ENCODE measurements at regions not wholly inside any gene's neighbourhood (a gene's known extent, or its start where the extent isn't known, plus 50 kb on each side); places are given as distances from the start of the nearest gene placed in this dataset.

DNA sequence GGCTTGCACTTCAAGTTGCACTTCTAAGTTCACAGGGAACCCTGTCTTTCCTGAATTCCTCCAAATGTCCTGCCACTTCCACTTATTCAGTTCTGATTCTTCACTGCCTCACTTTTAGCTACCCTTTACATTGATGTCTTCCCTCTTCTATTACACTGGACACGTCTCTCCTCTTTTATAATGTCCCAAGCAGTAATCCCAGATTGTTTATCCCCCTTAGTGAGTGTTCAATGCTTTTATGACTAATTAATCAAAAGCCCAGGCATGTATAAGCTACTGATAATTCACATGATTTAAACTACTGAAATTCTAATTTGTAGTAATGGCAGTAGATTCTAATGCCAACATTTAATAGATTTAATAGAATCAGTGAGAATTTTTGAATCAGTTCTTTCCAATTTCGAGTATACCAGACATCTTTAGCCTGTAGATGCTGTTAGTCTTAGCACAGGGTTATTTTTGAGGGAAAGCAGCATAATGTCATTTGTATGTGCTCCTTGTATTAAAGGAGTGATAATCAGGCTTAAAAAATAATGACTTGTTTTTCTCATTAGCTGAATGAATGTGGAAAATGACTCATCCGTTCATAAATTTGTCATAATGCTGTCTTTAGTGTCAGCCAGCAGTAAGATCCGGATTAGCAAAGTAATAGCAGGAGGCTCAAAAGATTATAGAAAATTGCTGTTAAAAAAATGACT lies 703.1 kb downstream of the CENPC start:
- TF ChIP-seq, protein P1, sequence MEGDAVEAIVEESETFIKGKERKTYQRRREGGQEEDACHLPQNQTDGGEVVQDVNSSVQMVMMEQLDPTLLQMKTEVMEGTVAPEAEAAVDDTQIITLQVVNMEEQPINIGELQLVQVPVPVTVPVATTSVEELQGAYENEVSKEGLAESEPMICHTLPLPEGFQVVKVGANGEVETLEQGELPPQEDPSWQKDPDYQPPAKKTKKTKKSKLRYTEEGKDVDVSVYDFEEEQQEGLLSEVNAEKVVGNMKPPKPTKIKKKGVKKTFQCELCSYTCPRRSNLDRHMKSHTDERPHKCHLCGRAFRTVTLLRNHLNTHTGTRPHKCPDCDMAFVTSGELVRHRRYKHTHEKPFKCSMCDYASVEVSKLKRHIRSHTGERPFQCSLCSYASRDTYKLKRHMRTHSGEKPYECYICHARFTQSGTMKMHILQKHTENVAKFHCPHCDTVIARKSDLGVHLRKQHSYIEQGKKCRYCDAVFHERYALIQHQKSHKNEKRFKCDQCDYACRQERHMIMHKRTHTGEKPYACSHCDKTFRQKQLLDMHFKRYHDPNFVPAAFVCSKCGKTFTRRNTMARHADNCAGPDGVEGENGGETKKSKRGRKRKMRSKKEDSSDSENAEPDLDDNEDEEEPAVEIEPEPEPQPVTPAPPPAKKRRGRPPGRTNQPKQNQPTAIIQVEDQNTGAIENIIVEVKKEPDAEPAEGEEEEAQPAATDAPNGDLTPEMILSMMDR (IDR thresholded peaks at IDR 0.05): no peak
- TF ChIP-seq POLR2AphosphoS5 (IDR thresholded peaks at IDR 0.05): no peak

Data from breast epithelium (tissue), 3 donors.